Epithelial cell of esophagus (primary cell): ENCODE measurements at regions not wholly inside any gene's neighbourhood (a gene's known extent, or its start where the extent isn't known, plus 50 kb on each side); places are given as distances from the start of the nearest gene placed in this dataset.
"Not testable (repeated sequence)": the region's sequence is repeated elsewhere in the genome, so short reads cannot be mapped to it uniquely, and the experiment has no call there.

ENCODE experiments used
- DNase-seq: peaks from one replicate; pipeline ENCODE4 v3.0.0; 2010; ENCODE audit warnings: low read depth
- H3K4me3 ChIP-seq: 2 replicates; pipeline ENCODE4 v1.5.1; 2011; ENCODE audit warnings: mild to moderate bottlenecking, low read length, control low read depth
- CTCF ChIP-seq: IDR thresholded peaks from 2 replicates; pipeline ENCODE4 v1.5.1; 2011; ENCODE audit warnings: low read depth, mild to moderate bottlenecking, low read length, control low read depth, inconsistent platforms; ENCODE audit not compliant: insufficient read depth; ENCODE audit errors: missing control alignments

GRCh38 chr16:60107871-60108270 is 1373.8 kb upstream of the GOT2 start:
- no peak for TF ChIP-seq CTCF
- no peak overlapping the region for H3K4me3 ChIP-seq
- no peak for DNase-seq

GRCh38 chr16:60107437-60107836 is 1373.3 kb upstream of the GOT2 start:
- DNase-seq: peak; percentile 63
- no peak overlapping the region for H3K4me3 ChIP-seq
- TF ChIP-seq CTCF: no peak

GRCh38 chr16:60100371-60100770 is 1366.3 kb upstream of the GOT2 start:
- TF ChIP-seq CTCF: no peak
- peak; percentile 29 for DNase-seq
- no peak overlapping the region for H3K4me3 ChIP-seq

GRCh38 chr16:60091529-60091928 is 1357.4 kb upstream of the GOT2 start:
- no peak for TF ChIP-seq CTCF
- H3K4me3 ChIP-seq: no peak overlapping the region
- DNase-seq: no peak

GRCh38 chr16:60091071-60091470 is 1357.0 kb upstream of the GOT2 start:
- H3K4me3 ChIP-seq: no peak overlapping the region
- no peak for DNase-seq
- no peak for TF ChIP-seq CTCF

- H3K4me3 ChIP-seq: no peak overlapping the region
- TF ChIP-seq CTCF: no peak
- DNase-seq: no peak
Measured at GRCh38 chr16:60087530-60087929, 1353.4 kb upstream of the GOT2 start.

- H3K4me3 ChIP-seq, DNase-seq: not testable (repeated sequence)
Measured at GRCh38 chr16:60078819-60079218, 1344.7 kb upstream of the GOT2 start.

- TF ChIP-seq CTCF: no peak
- H3K4me3 ChIP-seq: no peak overlapping the region
- DNase-seq: peak; percentile 13
Measured at GRCh38 chr16:60077861-60078260, 1343.7 kb upstream of the GOT2 start.
